ENCODE measurements at regions not wholly inside any gene's neighbourhood (a gene's known extent, or its start where the extent isn't known, plus 50 kb on each side); places are given as distances from the start of the nearest gene placed in this dataset.

GRCh38 chr2:193627927-193628272 lies 1433.2 kb upstream of the TMEFF2 start:
- FAIRE-seq: no peak
- Mint-ChIP-seq H3K27ac (ENCODE audit: unreplicated experiment) (no peak overlapping the region), H3K27me3 (ENCODE audit: low read depth, unreplicated experiment) (no peaks in the 10 kb centered on the region), H3K36me3 (ENCODE audit: low read depth, unreplicated experiment) (no peaks in the 10 kb centered on the region), H3K9me3 (ENCODE audit: unreplicated experiment) (peaks cover 2% of the 10 kb centered on the region), H3K4me3 (ENCODE audit: unreplicated experiment) (no peak overlapping the region), H3K4me1 (ENCODE audit: low read depth, unreplicated experiment) (no peaks in the 10 kb centered on the region)
- H2AFZ ChIP-seq (ENCODE audit: low read depth, low read length): no peak overlapping the region
- H3K36me3 ChIP-seq (ENCODE audit: insufficient read depth, low read length): no peaks in the 10 kb centered on the region
- DNase-seq (ENCODE audit: low read depth): no peak
- no peak overlapping the region for H3K27ac ChIP-seq (ENCODE audit: low read depth, low read length)
- H3K4me1 ChIP-seq (ENCODE audit: insufficient read depth, low read length): no peaks in the 10 kb centered on the region
- no peak overlapping the region for H3K9ac ChIP-seq (ENCODE audit: low read length)
- H4K20me1 ChIP-seq (ENCODE audit: insufficient read depth, low read length): no peaks in the 10 kb centered on the region
- no peak overlapping the region for H3K4me2 ChIP-seq (ENCODE audit: low read length)
- no peaks in the 10 kb centered on the region for H3K9me3 ChIP-seq (ENCODE audit: insufficient read depth, low read depth, low read length)
- H3K4me3 ChIP-seq (ENCODE audit: insufficient read depth, low read depth, low read length): no peak overlapping the region
- TF ChIP-seq CTCF (IDR thresholded peaks at IDR 0.05; ENCODE audit: insufficient read depth, low read depth, low read length): no peak
- no peak for TF ChIP-seq EZH2 (IDR thresholded peaks at IDR 0.05; ENCODE audit: insufficient read depth, low read length)
- H3K79me2 ChIP-seq (ENCODE audit: insufficient read depth, low read length): no peaks in the 10 kb centered on the region
- H3K27me3 ChIP-seq (ENCODE audit: insufficient read depth, low read length): no peaks in the 10 kb centered on the region

GRCh38 chr2:193627187-193627926 lies 1432.6 kb upstream of the TMEFF2 start:
- Histone ChIP-seq H4K20me1 (ENCODE audit: insufficient read depth, low read length) (no peaks in the 10 kb centered on the region), H3K4me2 (ENCODE audit: low read length) (no peak overlapping the region), H3K9ac (ENCODE audit: low read length) (no peak overlapping the region), H2AFZ (ENCODE audit: low read depth, low read length) (no peak overlapping the region), H3K27me3 (ENCODE audit: insufficient read depth, low read length) (no peaks in the 10 kb centered on the region), H3K4me3 (ENCODE audit: insufficient read depth, low read depth, low read length) (no peak overlapping the region), H3K27ac (ENCODE audit: low read depth, low read length) (no peak overlapping the region), H3K36me3 (ENCODE audit: insufficient read depth, low read length) (no peaks in the 10 kb centered on the region), H3K4me1 (ENCODE audit: insufficient read depth, low read length) (no peaks in the 10 kb centered on the region), H3K79me2 (ENCODE audit: insufficient read depth, low read length) (no peaks in the 10 kb centered on the region), H3K9me3 (ENCODE audit: insufficient read depth, low read depth, low read length) (no peaks in the 10 kb centered on the region)
- Mint-ChIP-seq H3K27ac (ENCODE audit: unreplicated experiment) (no peak overlapping the region), H3K4me1 (ENCODE audit: low read depth, unreplicated experiment) (no peaks in the 10 kb centered on the region), H3K27me3 (ENCODE audit: low read depth, unreplicated experiment) (no peaks in the 10 kb centered on the region), H3K36me3 (ENCODE audit: low read depth, unreplicated experiment) (no peaks in the 10 kb centered on the region), H3K4me3 (ENCODE audit: unreplicated experiment) (no peak overlapping the region), H3K9me3 (ENCODE audit: unreplicated experiment) (peaks cover 2% of the 10 kb centered on the region)
- TF ChIP-seq CTCF (IDR thresholded peaks at IDR 0.05; ENCODE audit: insufficient read depth, low read depth, low read length) (no peak), EZH2 (IDR thresholded peaks at IDR 0.05; ENCODE audit: insufficient read depth, low read length) (no peak)
- FAIRE-seq (no peak), DNase-seq (ENCODE audit: low read depth) (no peak)

- Histone ChIP-seq H3K36me3 (ENCODE audit: insufficient read depth, low read length) (no peaks in the 10 kb centered on the region), H2AFZ (ENCODE audit: low read depth, low read length) (no peak overlapping the region), H3K9me3 (ENCODE audit: insufficient read depth, low read depth, low read length) (no peaks in the 10 kb centered on the region), H4K20me1 (ENCODE audit: insufficient read depth, low read length) (no peaks in the 10 kb centered on the region), H3K79me2 (ENCODE audit: insufficient read depth, low read length) (no peaks in the 10 kb centered on the region), H3K4me3 (ENCODE audit: insufficient read depth, low read depth, low read length) (no peak overlapping the region), H3K4me2 (ENCODE audit: low read length) (no peak overlapping the region), H3K27me3 (ENCODE audit: insufficient read depth, low read length) (no peaks in the 10 kb centered on the region), H3K4me1 (ENCODE audit: insufficient read depth, low read length) (no peaks in the 10 kb centered on the region), H3K27ac (ENCODE audit: low read depth, low read length) (no peak overlapping the region), H3K9ac (ENCODE audit: low read length) (no peak overlapping the region)
- H3K4me3 Mint-ChIP-seq (ENCODE audit: unreplicated experiment): no peak overlapping the region
- no peak for TF ChIP-seq EZH2 (IDR thresholded peaks at IDR 0.05; ENCODE audit: insufficient read depth, low read length)
- no peak for TF ChIP-seq CTCF (IDR thresholded peaks at IDR 0.05; ENCODE audit: insufficient read depth, low read depth, low read length)
- DNase-seq (ENCODE audit: low read depth) (no peak), FAIRE-seq (no peak)
- no peaks in the 10 kb centered on the region for H3K27me3 Mint-ChIP-seq (ENCODE audit: low read depth, unreplicated experiment)
- H3K27ac Mint-ChIP-seq (ENCODE audit: unreplicated experiment): no peak overlapping the region
- no peaks in the 10 kb centered on the region for H3K9me3 Mint-ChIP-seq (ENCODE audit: unreplicated experiment)
- no peaks in the 10 kb centered on the region for H3K36me3 Mint-ChIP-seq (ENCODE audit: low read depth, unreplicated experiment)
- no peaks in the 10 kb centered on the region for H3K4me1 Mint-ChIP-seq (ENCODE audit: low read depth, unreplicated experiment)
Measured at GRCh38 chr2:193608451-193608850, 1413.7 kb upstream of the TMEFF2 start.
